EH (cell line): ENCODE measurements at regions not wholly inside any gene's neighbourhood (a gene's known extent, or its start where the extent isn't known, plus 50 kb on each side); places are given as distances from the start of the nearest gene placed in this dataset.

Experiments
- DNase-seq: peaks from one replicate; pipeline ENCODE4 v3.0.0-alpha.2; 2015; ENCODE audit warnings: low read depth

DNA sequence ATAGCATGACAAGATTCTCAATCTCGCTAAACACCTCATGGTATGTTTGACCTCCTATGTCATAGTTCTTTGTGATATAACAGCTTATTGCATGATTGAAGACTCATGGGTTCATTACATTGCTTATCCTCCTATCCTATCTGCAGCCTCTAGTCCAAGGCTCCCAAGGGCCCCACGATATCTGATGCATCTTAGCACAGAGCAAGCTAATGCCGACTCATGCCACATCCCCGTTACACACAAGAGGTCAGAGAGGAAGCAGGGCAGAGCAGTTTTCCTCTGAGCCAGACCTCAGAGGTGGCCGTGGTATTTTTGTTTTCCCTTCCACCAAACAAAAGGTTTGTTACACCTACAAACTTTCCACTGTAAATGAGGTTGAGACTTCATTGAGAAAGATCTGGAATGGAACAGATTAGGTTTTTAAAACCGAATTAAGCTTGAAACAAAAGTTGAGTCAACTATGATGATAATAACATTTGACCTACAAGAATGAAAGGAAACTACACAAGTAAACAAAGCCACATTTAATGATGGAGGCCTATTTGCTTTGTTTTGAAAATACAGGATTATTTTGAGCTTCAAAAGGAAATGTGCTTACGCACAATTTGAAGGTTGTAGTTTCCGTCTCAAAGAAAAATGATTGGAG lies 133.9 kb upstream of the MYLIP start:
- DNase-seq = peak; percentile 6

DNA sequence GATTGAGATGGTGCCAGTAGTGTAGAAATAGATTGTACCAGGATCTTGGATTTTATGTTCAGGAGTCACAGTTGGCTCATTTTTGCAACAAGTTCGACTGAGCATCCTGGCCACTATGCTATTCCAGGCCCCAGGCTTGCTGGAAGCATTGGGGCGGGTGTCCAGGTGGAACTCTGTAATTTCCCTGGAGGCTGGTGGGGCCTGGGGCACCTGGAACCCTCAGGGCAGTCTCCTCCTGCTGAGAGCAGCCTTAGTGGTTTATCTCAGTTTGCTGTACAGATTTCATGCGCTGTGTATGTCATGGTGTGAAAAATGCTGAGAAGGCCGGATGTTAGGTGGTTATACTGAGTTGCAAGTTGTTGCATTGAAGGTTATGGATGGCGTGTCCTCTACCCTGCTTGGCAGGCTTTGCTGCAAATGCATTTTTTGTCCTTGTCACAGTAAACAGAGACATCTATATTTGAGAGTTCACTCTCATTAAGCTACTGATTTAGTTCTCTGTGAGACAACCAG lies 135.1 kb upstream of the MYLIP start:
- no peak for DNase-seq

- no peak for DNase-seq
These were observed 138.7 kb upstream of the MYLIP start for GRCh38 chr6:15990179-15990578.

DNA sequence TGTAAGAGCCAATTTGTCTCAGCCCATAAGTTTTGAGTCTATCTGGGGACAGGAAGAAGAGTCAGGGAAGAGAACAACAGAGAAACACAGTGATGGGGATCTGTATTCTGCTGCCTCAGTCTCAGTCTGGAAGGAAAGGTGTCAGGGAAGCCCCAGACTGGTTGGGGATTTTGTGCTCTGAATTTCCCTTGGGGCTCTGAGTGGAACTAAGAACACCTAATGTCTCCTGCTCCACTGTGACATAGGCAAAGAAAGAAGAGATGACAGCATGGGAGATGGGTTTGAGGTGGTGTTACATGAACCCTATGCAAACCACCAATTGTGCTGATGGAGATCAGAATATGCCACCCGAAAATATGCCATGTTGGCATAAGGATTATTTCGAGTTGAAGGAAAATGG lies 139.5 kb upstream of the MYLIP start:
- no peak for DNase-seq

DNA sequence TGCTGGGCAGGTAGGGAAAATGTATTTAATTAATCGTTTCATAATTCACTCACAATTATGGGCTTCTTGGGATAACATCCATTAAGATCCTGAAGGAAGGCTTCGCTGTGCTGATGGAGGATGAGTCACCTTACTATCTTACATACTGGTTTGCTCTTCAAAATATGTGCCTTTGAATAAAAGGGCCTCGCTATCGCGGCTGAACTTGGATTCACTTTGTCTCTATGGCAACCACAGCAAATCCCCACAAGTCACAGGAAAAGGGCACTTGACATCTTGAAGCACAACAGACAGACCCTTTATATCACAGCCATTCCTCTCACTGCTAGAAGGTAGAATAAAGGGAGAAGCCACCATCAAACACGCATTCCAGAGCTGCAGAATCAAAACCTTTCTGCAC lies 141.3 kb upstream of the MYLIP start:
- DNase-seq = peak; percentile 31

- DNase-seq = no peak
These were observed 142.8 kb upstream of the MYLIP start for GRCh38 chr6:15986027-15986629.

DNA sequence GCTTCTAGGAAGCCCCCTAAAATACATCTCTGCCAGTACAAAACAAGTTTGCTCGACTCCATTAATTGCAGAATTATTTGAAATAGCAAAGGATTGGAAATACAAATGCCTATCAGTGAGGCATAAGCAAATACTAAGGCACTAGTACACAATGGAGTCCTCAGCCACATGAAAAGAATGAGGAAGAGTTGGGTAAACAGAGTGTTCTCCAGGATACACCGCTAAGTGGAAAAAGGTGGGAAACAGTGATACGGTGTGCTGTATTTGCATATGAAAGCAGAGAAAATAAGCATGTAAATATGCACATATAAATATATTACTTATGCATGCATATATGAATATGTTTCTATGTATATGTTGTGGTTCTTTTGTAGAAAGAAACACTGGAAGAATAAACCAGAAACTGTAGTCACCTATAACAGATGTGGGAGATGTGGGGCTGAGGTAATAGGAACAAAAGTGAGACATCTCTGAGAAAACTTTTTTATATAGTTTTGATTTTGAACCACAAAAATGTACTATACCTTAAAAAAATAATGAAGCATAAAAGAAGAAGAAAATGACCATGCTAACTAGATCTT lies 143.4 kb upstream of the MYLIP start:
- DNase-seq = no peak

DNA sequence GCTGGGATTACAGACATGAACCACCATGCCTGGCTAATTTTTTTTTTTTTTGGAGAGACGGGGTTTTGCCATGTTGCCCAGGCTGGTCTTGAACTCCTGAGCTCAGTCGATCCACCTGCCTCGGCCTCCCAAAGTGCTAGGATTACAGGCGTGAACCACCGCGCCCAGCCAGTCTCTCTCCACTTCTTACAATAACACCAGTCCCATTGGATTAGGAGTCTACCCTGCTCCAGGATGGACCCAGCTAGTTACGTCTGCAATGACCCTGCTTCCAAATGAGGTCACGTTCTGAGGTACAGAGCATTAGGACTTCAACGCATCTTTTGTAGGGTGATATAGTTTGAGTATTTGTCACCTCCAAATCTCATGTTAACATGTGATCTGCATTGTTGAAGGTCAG lies 146.9 kb upstream of the MYLIP start:
- no peak for DNase-seq

DNA sequence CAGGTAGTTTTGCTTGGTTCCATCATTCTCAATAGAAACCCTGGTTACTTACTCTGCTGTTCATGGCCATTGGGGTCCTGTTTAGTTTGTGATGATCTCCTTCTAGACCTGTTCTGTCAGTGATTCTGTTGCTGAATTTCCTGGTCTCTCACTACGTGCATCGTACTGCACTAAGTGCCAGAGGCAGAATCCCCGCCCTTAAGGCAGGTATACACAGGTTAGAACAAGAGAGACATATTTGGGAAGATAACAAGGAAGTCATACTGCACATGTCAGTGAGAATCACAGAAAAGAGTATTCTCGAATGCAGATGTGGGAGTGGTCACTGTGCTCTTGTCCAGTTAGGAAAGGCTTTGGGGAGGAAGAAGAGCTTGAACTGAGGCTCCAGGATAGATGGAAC lies 148.1 kb upstream of the MYLIP start:
- no peak for DNase-seq

DNA sequence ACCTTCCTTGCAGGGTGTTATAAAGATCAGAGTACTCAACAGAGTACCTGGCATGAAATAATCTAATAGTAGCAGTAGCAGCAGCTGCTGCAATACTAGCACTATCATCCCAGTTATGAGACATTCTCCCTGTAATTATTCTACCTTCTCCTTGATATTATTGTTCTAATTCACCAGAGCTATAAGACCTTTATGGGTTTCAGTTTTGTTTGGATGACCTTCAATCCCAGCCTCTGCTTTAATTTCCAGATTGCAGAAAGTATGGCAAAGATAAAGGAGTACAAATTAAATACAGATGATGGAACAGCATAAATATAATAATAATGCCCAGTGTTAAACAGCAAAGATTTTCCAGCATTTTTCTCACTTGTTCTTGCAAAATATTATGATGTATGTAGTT lies 150.5 kb upstream of the MYLIP start:
- no peak for DNase-seq

DNA sequence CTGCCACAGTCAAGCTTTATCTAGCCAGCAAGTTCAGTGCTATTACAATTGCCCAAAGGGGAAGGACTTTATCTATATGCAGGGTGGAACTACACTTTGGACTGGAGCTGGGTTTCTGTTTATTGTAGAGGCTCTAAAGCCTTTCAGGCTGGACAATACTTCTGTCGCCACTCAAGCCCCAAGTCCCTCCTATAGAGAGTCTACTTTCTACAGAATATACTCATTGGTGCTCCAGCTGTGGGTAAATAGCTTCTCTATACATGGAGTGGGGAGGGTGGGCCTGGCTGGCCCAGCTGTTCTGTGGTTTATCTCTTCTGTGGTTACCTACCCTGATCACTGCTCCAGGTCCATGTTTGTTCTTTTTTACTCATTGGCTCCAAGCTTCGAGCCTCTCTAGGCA lies 151.8 kb upstream of the MYLIP start:
- no peak for DNase-seq

- no peak for DNase-seq
These were observed 154.1 kb upstream of the MYLIP start for GRCh38 chr6:15974817-15975216.

- no peak for DNase-seq
These were observed 158.4 kb upstream of the MYLIP start for GRCh38 chr6:15970517-15970916.

DNA sequence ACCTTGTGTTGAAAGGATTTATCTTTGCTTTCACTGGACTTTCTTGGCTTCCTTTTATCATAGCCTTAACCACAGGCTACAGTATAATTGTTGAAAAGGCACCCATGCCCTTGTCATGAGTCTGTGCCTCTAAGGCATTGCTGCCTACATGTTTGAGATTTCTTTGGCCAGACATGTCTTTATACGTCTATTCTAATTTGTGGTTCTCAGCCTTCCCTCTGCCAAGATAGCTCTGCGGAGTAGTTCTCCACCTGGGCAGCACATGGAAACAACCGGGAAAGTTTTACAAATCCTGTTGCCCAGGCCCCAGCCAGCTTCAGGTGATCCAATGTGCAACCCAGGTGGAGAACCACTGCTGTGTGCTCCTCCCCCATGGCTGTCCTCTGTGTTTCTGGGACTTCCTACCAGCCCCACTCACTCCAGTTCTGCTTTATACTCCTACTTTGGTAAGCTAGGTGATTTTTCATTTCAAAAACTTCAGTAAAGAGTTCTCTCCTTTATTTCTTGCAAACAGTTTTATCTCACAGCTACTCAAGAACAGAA lies 159.6 kb upstream of the MYLIP start:
- DNase-seq = peak; percentile 75

- DNase-seq = no peak
These were observed 160.4 kb upstream of the MYLIP start for GRCh38 chr6:15968519-15968918.

- no peak for DNase-seq
These were observed 162.8 kb upstream of the MYLIP start for GRCh38 chr6:15966000-15966520.

GRCh38 chr6:15962449-15962764 lies 166.5 kb upstream of the MYLIP start:
- peak; percentile 93 for DNase-seq

GRCh38 chr6:15961635-15962448 lies 167.0 kb upstream of the MYLIP start:
- DNase-seq = no peak

GRCh38 chr6:15960740-15961634 lies 167.9 kb upstream of the MYLIP start:
- peak; percentile 1 for DNase-seq

DNA sequence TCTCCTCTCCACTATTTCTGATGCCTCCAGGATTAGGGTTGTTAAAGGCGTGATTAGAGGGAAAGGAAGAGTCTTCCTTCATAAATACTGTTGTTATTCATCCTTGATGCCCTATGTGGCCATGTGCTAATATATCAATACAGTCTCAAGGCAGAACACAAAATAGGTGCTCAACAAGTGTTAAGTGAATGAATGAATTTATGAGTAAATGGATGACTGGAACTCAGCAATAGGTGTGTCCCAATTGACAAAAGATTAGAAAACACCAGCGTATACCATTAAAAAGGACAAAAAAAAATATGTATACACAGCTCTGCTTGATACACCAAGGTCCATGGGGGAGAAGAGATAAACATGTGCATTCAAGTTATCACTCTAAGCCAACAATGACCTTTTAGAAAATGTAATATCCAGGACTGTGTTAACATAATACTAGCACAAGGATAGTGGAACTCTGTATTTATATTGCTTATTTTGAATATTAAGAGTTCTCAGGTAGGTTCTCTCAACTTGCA lies 171.2 kb upstream of the MYLIP start:
- DNase-seq = no peak
